Astrocyte (in vitro differentiated cells and primary cell): ENCODE measurements at regions not wholly inside any gene's neighbourhood (a gene's known extent, or its start where the extent isn't known, plus 50 kb on each side); places are given as distances from the start of the nearest gene placed in this dataset.

Experiments used
- EZH2 ChIP-seq: IDR thresholded peaks from 2 replicates; pipeline ENCODE4 v1.6.1; 2012; ENCODE audit warnings: mild to moderate bottlenecking, low read length, inconsistent platforms; ENCODE audit not compliant: insufficient read depth
- TF ChIP-seq, protein P1 (sequence below): IDR thresholded peaks from 2 replicates; pipeline ENCODE4 v1.5.1; 2011; ENCODE audit warnings: low read depth, mild to moderate bottlenecking, inconsistent platforms, low read length, moderate library complexity; ENCODE audit not compliant: insufficient read depth

- TF ChIP-seq, protein P1, sequence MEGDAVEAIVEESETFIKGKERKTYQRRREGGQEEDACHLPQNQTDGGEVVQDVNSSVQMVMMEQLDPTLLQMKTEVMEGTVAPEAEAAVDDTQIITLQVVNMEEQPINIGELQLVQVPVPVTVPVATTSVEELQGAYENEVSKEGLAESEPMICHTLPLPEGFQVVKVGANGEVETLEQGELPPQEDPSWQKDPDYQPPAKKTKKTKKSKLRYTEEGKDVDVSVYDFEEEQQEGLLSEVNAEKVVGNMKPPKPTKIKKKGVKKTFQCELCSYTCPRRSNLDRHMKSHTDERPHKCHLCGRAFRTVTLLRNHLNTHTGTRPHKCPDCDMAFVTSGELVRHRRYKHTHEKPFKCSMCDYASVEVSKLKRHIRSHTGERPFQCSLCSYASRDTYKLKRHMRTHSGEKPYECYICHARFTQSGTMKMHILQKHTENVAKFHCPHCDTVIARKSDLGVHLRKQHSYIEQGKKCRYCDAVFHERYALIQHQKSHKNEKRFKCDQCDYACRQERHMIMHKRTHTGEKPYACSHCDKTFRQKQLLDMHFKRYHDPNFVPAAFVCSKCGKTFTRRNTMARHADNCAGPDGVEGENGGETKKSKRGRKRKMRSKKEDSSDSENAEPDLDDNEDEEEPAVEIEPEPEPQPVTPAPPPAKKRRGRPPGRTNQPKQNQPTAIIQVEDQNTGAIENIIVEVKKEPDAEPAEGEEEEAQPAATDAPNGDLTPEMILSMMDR, result no peak
- TF ChIP-seq EZH2, result no peak
Observed at GRCh38 chr16:6695666-6696065, 637.0 kb upstream of the RBFOX1 start.
